ENCODE measurements at regions not wholly inside any gene's neighbourhood (a gene's known extent, or its start where the extent isn't known, plus 50 kb on each side); places are given as distances from the start of the nearest gene placed in this dataset.

GRCh38 chr17:69605571-69605970 lies 191.1 kb downstream of the MAP2K6 start:
- DNase-seq: no peak

GRCh38 chr17:69606142-69606800 lies 191.8 kb downstream of the MAP2K6 start:
- no peak for DNase-seq

GRCh38 chr17:69607162-69607834 lies 192.8 kb downstream of the MAP2K6 start:
- DNase-seq: peak; percentile 79

- DNase-seq: no peak
Observed at GRCh38 chr17:69608141-69608540, 193.6 kb downstream of the MAP2K6 start.

- peak; percentile 95 for DNase-seq
Observed at GRCh38 chr17:69608808-69609472, 194.4 kb downstream of the MAP2K6 start.

GRCh38 chr17:69609473-69610305 lies 195.2 kb downstream of the MAP2K6 start:
- DNase-seq: peak; percentile 36

- DNase-seq: no peak
Observed at GRCh38 chr17:69620363-69620762, 205.9 kb downstream of the MAP2K6 start.

GRCh38 chr17:69625474-69625873 lies 211.0 kb downstream of the MAP2K6 start:
- no peak for DNase-seq

GRCh38 chr17:69630056-69630635 lies 215.6 kb downstream of the MAP2K6 start:
- DNase-seq: no peak

GRCh38 chr17:69634844-69635243 lies 220.3 kb downstream of the MAP2K6 start:
- DNase-seq: no peak

GRCh38 chr17:69637446-69638156 lies 223.1 kb downstream of the MAP2K6 start:
- peak; percentile 66 for DNase-seq

- DNase-seq: no peak
Observed at GRCh38 chr17:69639096-69639495, 224.6 kb downstream of the MAP2K6 start.

- no peak for DNase-seq
Observed at GRCh38 chr17:69640073-69640472, 225.6 kb downstream of the MAP2K6 start.

- DNase-seq: peak; percentile 13
Observed at GRCh38 chr17:69643686-69644085, 229.2 kb downstream of the MAP2K6 start.

GRCh38 chr17:69646729-69647128 lies 232.2 kb downstream of the MAP2K6 start:
- no peak for DNase-seq

- DNase-seq: no peak
Observed at GRCh38 chr17:69650881-69651280, 236.4 kb downstream of the MAP2K6 start.

GRCh38 chr17:69651921-69652320 lies 237.4 kb downstream of the MAP2K6 start:
- peak; percentile 50 for DNase-seq

GRCh38 chr17:69654981-69655855 lies 240.7 kb downstream of the MAP2K6 start:
- peak; percentile 90 for DNase-seq

GRCh38 chr17:69655902-69656301 lies 241.4 kb downstream of the MAP2K6 start:
- DNase-seq: no peak

GRCh38 chr17:69669441-69670178 lies 255.1 kb downstream of the MAP2K6 start:
- DNase-seq: no peak
